Calu3 (cell line): ENCODE measurements at regions not wholly inside any gene's neighbourhood (a gene's known extent, or its start where the extent isn't known, plus 50 kb on each side); places are given as distances from the start of the nearest gene placed in this dataset.

Source experiments
- BruUV-seq: library from RNA; stranded (reverse); fragments of 400-500 nt; replicated peaks from 2 replicates; lab custom pipeline; 2021; lab: Mats Ljungman, UMichigan
- CTCF ChIA-PET: fragments of 300-600 bp; sonication (Branson Sonifier 250); formaldehyde crosslinking; loops from one replicate; lab custom pipeline; 2022; ENCODE audit warnings: antibody characterized with exemption; lab: Charles Lee
- DNase-seq: peaks from one replicate; pipeline ENCODE4 v3.0.0; 2022
- H3K27ac Mint-ChIP-seq: one replicate; pipeline ENCODE4 v1.8.0; 2022; ENCODE audit warnings: mixed read lengths; ENCODE audit not compliant: unreplicated experiment
- H3K27me3 Mint-ChIP-seq: one replicate; pipeline ENCODE4 v1.8.0; 2022; ENCODE audit warnings: mixed read lengths; ENCODE audit not compliant: unreplicated experiment
- H3K36me3 Mint-ChIP-seq: one replicate; pipeline ENCODE4 v1.8.0; 2022; ENCODE audit warnings: mild to moderate bottlenecking, moderate library complexity, mixed read lengths; ENCODE audit not compliant: insufficient read depth, unreplicated experiment
- H3K4me1 Mint-ChIP-seq: one replicate; pipeline ENCODE4 v1.8.0; 2022; ENCODE audit warnings: mild to moderate bottlenecking, low read depth, mixed read lengths; ENCODE audit not compliant: unreplicated experiment
- H3K4me3 Mint-ChIP-seq: one replicate; pipeline ENCODE4 v1.8.0; 2022; ENCODE audit warnings: mild to moderate bottlenecking, low read depth, moderate library complexity, mixed read lengths; ENCODE audit not compliant: unreplicated experiment
- H3K9me3 Mint-ChIP-seq: one replicate; pipeline ENCODE4 v1.8.0; 2022; ENCODE audit warnings: low read depth, mixed read lengths; ENCODE audit not compliant: unreplicated experiment
- intact Hi-C: fragments of 100-400 bp; cut with micrococcal nuclease; formaldehyde crosslinking; loops from one replicate; pipeline ENCODE4 v1.10.0; 2022; ENCODE audit not compliant: unreplicated experiment
- TF ChIP-seq, protein P1 (sequence below): fragments of 200-600 bp; IDR thresholded peaks from one replicate; pipeline ENCODE4 v1.8.0; 2022; ENCODE audit warnings: antibody characterized with exemption; ENCODE audit not compliant: unreplicated experiment

DNA sequence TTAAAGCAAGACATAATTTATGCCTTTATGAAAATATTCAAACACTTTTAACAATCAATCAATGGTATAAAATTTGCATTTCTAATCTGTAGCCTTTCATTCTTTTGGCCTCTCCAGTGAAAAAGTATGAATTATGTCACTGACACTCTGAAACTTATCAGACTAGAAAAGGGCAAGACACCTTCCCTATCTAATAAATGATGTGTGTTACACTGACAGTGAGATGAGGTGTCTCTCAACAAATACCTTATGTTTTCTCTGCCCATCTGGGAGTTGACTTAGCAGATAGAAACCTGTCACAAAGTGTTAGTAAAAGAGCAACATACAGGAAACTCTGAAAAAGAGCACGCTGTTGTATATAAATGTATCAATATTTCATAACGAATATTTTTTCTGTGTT is 94.2 kb upstream of the TECRL start:
- CTCF ChIA-PET, result no interaction called here
- DNase-seq, result no peak
- intact Hi-C loops, result no loop called here
- Mint-ChIP-seq H3K4me3 (no peak overlapping the region), H3K36me3 (no peaks in the 10 kb centered on the region), H3K27me3 (no peaks in the 10 kb centered on the region), H3K27ac (no peak overlapping the region), H3K4me1 (peaks cover 8% of the 10 kb centered on the region), H3K9me3 (peaks cover 3% of the 10 kb centered on the region)
- BruUV-seq, result no TSS peak
- TF ChIP-seq, protein P1, sequence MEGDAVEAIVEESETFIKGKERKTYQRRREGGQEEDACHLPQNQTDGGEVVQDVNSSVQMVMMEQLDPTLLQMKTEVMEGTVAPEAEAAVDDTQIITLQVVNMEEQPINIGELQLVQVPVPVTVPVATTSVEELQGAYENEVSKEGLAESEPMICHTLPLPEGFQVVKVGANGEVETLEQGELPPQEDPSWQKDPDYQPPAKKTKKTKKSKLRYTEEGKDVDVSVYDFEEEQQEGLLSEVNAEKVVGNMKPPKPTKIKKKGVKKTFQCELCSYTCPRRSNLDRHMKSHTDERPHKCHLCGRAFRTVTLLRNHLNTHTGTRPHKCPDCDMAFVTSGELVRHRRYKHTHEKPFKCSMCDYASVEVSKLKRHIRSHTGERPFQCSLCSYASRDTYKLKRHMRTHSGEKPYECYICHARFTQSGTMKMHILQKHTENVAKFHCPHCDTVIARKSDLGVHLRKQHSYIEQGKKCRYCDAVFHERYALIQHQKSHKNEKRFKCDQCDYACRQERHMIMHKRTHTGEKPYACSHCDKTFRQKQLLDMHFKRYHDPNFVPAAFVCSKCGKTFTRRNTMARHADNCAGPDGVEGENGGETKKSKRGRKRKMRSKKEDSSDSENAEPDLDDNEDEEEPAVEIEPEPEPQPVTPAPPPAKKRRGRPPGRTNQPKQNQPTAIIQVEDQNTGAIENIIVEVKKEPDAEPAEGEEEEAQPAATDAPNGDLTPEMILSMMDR, result no peak

DNA sequence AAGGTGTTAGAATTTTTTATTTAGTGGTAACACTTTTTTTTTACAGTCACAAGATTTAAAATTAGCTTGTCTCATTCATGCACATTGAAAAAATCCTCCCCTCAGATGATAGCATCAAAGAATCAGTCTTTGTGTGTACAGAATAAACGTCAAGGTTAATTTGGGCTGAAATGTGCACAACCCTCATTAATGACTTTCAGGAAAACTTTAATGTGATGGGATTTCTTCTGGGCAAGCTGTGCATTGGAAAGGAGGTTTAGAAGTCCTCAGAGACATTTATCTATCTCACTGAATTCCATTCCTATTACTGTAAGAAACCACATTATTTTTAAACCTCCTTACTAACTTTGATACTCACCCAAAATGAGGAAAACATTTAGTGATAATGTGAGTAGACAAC is 88.2 kb upstream of the TECRL start:
- CTCF ChIA-PET, result no interaction called here
- Mint-ChIP-seq H3K27me3 (no peaks in the 10 kb centered on the region), H3K36me3 (no peaks in the 10 kb centered on the region), H3K4me1 (no peaks in the 10 kb centered on the region), H3K9me3 (no peaks in the 10 kb centered on the region), H3K4me3 (no peak overlapping the region), H3K27ac (no peak overlapping the region)
- no peak for DNase-seq
- no TSS peak for BruUV-seq
- TF ChIP-seq, protein P1, result no peak
- intact Hi-C loops, result no loop called here

DNA sequence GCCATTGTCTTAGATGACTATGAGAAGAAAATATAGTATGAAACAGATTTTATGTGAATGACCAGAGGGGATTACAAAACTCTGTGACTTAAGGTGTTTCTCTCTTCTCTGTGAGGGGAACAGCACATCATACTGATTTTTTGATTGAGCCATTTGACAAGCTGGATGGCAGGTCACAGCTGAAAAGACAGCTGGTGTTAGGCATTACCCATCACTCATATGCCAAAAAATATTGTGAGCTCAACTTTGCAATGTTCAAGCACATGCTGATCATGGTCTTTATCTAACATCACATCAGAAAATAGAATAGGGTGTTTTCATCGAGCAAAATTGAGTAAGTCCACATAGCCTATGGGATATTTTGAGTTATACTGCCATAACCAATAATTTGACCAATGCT is 86.7 kb upstream of the TECRL start:
- Mint-ChIP-seq H3K4me1 (no peaks in the 10 kb centered on the region), H3K9me3 (no peaks in the 10 kb centered on the region), H3K36me3 (no peaks in the 10 kb centered on the region), H3K4me3 (no peak overlapping the region), H3K27me3 (no peaks in the 10 kb centered on the region), H3K27ac (no peak overlapping the region)
- CTCF ChIA-PET, result no interaction called here
- no TSS peak for BruUV-seq
- TF ChIP-seq, protein P1, result no peak
- intact Hi-C loops, result no loop called here
- DNase-seq, result no peak

DNA sequence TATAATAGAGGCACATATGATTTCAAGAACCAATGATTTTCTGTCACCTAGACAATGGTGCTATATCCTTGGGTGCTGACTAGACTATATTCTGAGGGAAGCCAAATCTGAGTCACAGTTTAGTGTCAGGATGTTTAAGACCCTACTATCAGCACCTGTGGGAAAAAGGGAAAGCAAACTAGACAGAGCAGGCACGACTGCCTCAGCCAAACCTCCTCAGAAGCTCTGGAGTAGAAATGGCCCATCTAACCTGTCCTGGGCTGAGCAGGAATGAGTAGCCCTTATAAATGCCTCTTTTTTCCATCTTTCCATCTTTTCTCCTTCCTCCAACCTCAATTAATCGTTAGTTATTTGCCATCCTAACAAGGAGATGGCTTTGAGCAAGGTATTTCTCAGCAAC is 80.4 kb upstream of the TECRL start:
- Mint-ChIP-seq H3K4me3 (no peak overlapping the region), H3K4me1 (no peaks in the 10 kb centered on the region), H3K27ac (no peak overlapping the region), H3K9me3 (no peaks in the 10 kb centered on the region), H3K27me3 (no peaks in the 10 kb centered on the region), H3K36me3 (no peaks in the 10 kb centered on the region)
- DNase-seq, result no peak
- CTCF ChIA-PET, result no interaction called here
- BruUV-seq, result no TSS peak
- intact Hi-C loops, result no loop called here
- TF ChIP-seq, protein P1, result no peak
